IMR-90 (cell line): ENCODE measurements at regions not wholly inside any gene's neighbourhood (a gene's known extent, or its start where the extent isn't known, plus 50 kb on each side); places are given as distances from the start of the nearest gene placed in this dataset.

ENCODE experiments used
- ATAC-seq: fragments of 200-7000 bp; cut with Tn5 transposase; 2 replicates; pipeline ENCODE4 v1.9.1; 2020; ENCODE audit warnings: low read depth, mild to moderate bottlenecking, moderate library complexity
- BruUV-seq: library from RNA; stranded (reverse); fragments of 400-500 nt; replicated peaks from 2 replicates; lab custom pipeline; 2021; lab: Mats Ljungman, UMichigan
- CTCF ChIA-PET: fragments of 300-600 bp; formaldehyde crosslinking; extraction: SDS; loops from one replicate; lab custom pipeline; 2021; ENCODE audit warnings: antibody characterized with exemption; lab: Yijun Ruan, JAX
- POLR2A ChIA-PET: fragments of 300-600 bp; sonication (Branson Sonifier 250); formaldehyde crosslinking; loops from one replicate; lab custom pipeline; 2022; ENCODE audit warnings: antibody characterized with exemption; ENCODE audit not compliant: unreplicated experiment; lab: Charles Lee
- DNase-seq: peaks from one replicate; pipeline ENCODE4 v3.0.0; 2013
- H2AFZ ChIP-seq: replicated peaks from 2 replicates; pipeline ENCODE3; 2013; ENCODE audit warnings: low read length, mild to moderate bottlenecking; ENCODE audit not compliant: poor library complexity
- H2AK5ac ChIP-seq: 2 replicates; pipeline ENCODE4 v1.6.1; 2013; ENCODE audit warnings: low read depth, low read length, inconsistent platforms
- H2AK9ac ChIP-seq: replicated peaks from 2 replicates; pipeline ENCODE3; 2013; ENCODE audit warnings: mild to moderate bottlenecking, low read depth, low read length, moderate library complexity; ENCODE audit not compliant: poor library complexity
- H2BK120ac ChIP-seq: 2 replicates; pipeline ENCODE4 v1.6.1; 2013; ENCODE audit warnings: low read depth, low read length, inconsistent platforms
- H2BK15ac ChIP-seq: 3 replicates; pipeline ENCODE4 v1.6.1; 2013; ENCODE audit warnings: low read depth, low read length, inconsistent platforms
- H2BK20ac ChIP-seq: 2 replicates; pipeline ENCODE4 v1.6.1; 2013; ENCODE audit warnings: low read depth, mild to moderate bottlenecking, inconsistent platforms, low read length, moderate library complexity
- H2BK5ac ChIP-seq: 2 replicates; pipeline ENCODE4 v1.6.1; 2013; ENCODE audit warnings: mild to moderate bottlenecking, low read depth, low read length, inconsistent platforms; ENCODE audit not compliant: poor library complexity, severe bottlenecking
- H3K14ac ChIP-seq: replicated peaks from 2 replicates; pipeline ENCODE4 v1.6.1; 2013; ENCODE audit warnings: low read depth, low read length, inconsistent platforms
- H3K18ac ChIP-seq: 2 replicates; pipeline ENCODE4 v1.6.1; 2013; ENCODE audit warnings: low read depth, low read length, control low read depth
- H3K23ac ChIP-seq: 2 replicates; pipeline ENCODE4 v1.6.1; 2013; ENCODE audit warnings: low read depth, low read length, inconsistent platforms
- H3K27ac ChIP-seq: 2 replicates; pipeline ENCODE4 v1.5.1; 2013; ENCODE audit warnings: mild to moderate bottlenecking, control low read depth, low read length; ENCODE audit not compliant: insufficient read depth
- H3K27me3 ChIP-seq: 2 replicates; pipeline ENCODE4 v1.6.1; 2013; ENCODE audit warnings: low read length; ENCODE audit not compliant: control insufficient read depth, insufficient read depth
- H3K36me3 ChIP-seq: 2 replicates; pipeline ENCODE4 v1.6.1; 2013; ENCODE audit warnings: low read length, mixed read lengths; ENCODE audit not compliant: control insufficient read depth, insufficient read depth
- H3K4ac ChIP-seq: 2 replicates; pipeline ENCODE4 v1.6.1; 2013; ENCODE audit warnings: low read depth, low read length, inconsistent platforms
- H3K4me1 ChIP-seq: 2 replicates; pipeline ENCODE4 v1.6.1; 2013; ENCODE audit warnings: low read length, mixed read lengths; ENCODE audit not compliant: control insufficient read depth, insufficient read depth
- H3K4me2 ChIP-seq: 2 replicates; pipeline ENCODE4 v1.6.1; 2013; ENCODE audit warnings: low read depth, mild to moderate bottlenecking, control low read depth, low read length, moderate library complexity
- H3K4me3 ChIP-seq: 2 replicates; pipeline ENCODE4 v1.5.1; 2013; ENCODE audit warnings: low read depth, mild to moderate bottlenecking, control low read depth, low read length, moderate library complexity; ENCODE audit not compliant: insufficient read depth
- H3K56ac ChIP-seq: 2 replicates; pipeline ENCODE4 v1.6.1; 2013; ENCODE audit warnings: low read length, inconsistent platforms; ENCODE audit not compliant: insufficient read depth; ENCODE audit errors: extremely low read depth
- H3K79me1 ChIP-seq, 2 experiments: 2 replicates each; pipeline ENCODE4 v1.6.1; 2013; ENCODE audit warnings: low read length in 2 of 2, inconsistent platforms in 1 of 2, low read depth in 1 of 2
- H3K9ac ChIP-seq: 2 replicates; pipeline ENCODE4 v1.6.1; 2013; ENCODE audit warnings: low read depth, low read length, control low read depth
- H3K9me1 ChIP-seq: 2 replicates; pipeline ENCODE4 v1.6.1; 2013; ENCODE audit warnings: low read length, inconsistent platforms; ENCODE audit not compliant: insufficient read depth
- H3K9me3 ChIP-seq: 2 replicates; pipeline ENCODE4 v1.6.1; 2013; ENCODE audit warnings: low read length; ENCODE audit not compliant: control insufficient read depth, insufficient read depth
- H4K20me1 ChIP-seq: 2 replicates; pipeline ENCODE4 v1.6.1; 2013; ENCODE audit warnings: low read length, inconsistent platforms; ENCODE audit not compliant: insufficient read depth
- H4K5ac ChIP-seq: 2 replicates; pipeline ENCODE4 v1.6.1; 2013; ENCODE audit warnings: mild to moderate bottlenecking, low read depth, low read length, control low read depth
- H4K8ac ChIP-seq, 2 experiments: 2 replicates each; pipeline ENCODE4 v1.6.1; 2013; ENCODE audit warnings: low read depth in 2 of 2, low read length in 2 of 2, control low read depth in 1 of 2, inconsistent platforms in 1 of 2
- H4K91ac ChIP-seq: 2 replicates; pipeline ENCODE4 v1.6.1; 2013; ENCODE audit warnings: low read depth, low read length, inconsistent platforms; ENCODE audit not compliant: insufficient read depth
- CHD1 ChIP-seq: IDR thresholded peaks from 2 replicates; pipeline ENCODE4 v1.6.1; 2012; ENCODE audit warnings: low read depth, low read length, improper control_type of control experiment
- FOS ChIP-seq: fragments of 150-350 bp; IDR thresholded peaks from 2 replicates; pipeline ENCODE4 v1.6.1; 2016; ENCODE audit warnings: low read depth, low read length
- POLR2A ChIP-seq: IDR thresholded peaks from 2 replicates; pipeline ENCODE4 v1.6.1; 2012; ENCODE audit warnings: mild to moderate bottlenecking, low read depth, low read length
- RCOR1 ChIP-seq: IDR thresholded peaks from 2 replicates; pipeline ENCODE4 v1.6.1; 2012; ENCODE audit warnings: mild to moderate bottlenecking, low read length, improper control_type of control experiment; ENCODE audit not compliant: insufficient replicate concordance
- RFX5 ChIP-seq: IDR thresholded peaks from 2 replicates; pipeline ENCODE4 v1.8.0; 2012; ENCODE audit warnings: low read depth, mild to moderate bottlenecking, low read length, moderate library complexity
- SMC3 ChIP-seq: fragments of 150-350 bp; IDR thresholded peaks from 2 replicates; pipeline ENCODE4 v1.6.1; 2016; ENCODE audit warnings: low read depth, mild to moderate bottlenecking, antibody characterized with exemption, low read length, moderate library complexity
- WGBS, 2 experiments: methylation state at CpG; one replicate each; pipeline versions ENCODE4 v1.1.5 to v1.1.7; 2013; ENCODE audit warnings: missing lambda C conversion rate in 2 of 2; ENCODE audit not compliant: insufficient read length in 1 of 2; ENCODE audit errors: extremely low coverage in 2 of 2; 5-methylcytosine and 5-hydroxymethylcytosine counted together
- dilution Hi-C: fragments of 300-500 bp; cut with HindIII; formaldehyde crosslinking; loops from one replicate; pipeline ENCODE4 v1.14.3; 2018; ENCODE audit warnings: low sequenced_read_pairs; ENCODE audit not compliant: unreplicated experiment
- in situ Hi-C: fragments of 300-500 bp; cut with MboI; formaldehyde crosslinking; loops from 3 replicates; pipeline ENCODE4 v1.14.3; 2019; ENCODE audit warnings: low sequenced_read_pairs, inconsistent platforms, mixed read lengths
- intact Hi-C: fragments of 100-400 bp; cut with micrococcal nuclease; formaldehyde crosslinking; loops from 2 replicates; pipeline ENCODE4 v1.10.0; 2022
- TF ChIP-seq, protein P1 (sequence below): conservative IDR thresholded peaks from 2 replicates; pipeline ENCODE4 v1.5.1; 2012; ENCODE audit warnings: mild to moderate bottlenecking, low read depth, low read length, improper control_type of control experiment

DNA sequence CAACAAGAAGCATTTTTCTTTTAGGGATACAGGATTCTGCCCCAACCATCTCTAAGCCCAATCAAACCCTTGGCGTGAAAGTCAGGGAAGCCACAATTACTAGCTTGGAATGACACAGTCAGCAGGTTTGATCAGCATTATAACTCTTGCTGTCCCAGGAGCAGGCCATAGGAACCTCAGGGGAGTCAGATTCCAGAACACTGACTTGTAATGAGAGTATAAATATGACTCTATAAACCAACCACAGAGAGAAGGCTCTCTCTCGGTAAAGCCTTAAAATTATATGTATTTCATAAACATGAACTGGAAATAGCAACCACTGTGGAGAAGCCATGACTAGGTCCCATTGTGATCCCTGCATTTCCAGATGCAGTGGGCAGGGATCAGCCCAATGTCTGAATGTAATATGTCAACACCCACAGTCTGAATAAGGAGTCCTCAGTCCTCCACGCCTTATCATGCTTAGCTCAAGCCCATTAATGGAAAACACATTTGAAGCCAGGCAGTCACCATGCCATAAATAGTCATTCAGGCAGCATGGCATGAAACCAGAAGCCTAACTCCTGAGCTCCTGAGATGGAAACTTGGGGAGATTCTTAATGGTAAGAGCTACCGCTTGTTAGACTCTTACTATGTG is 99.1 kb upstream of the MTNR1B start:
- H2AK9ac ChIP-seq: no peak overlapping the region
- TF ChIP-seq SMC3 (no peak), POLR2A (no peak), CHD1 (no peak), FOS (no peak), RFX5 (no peak), RCOR1 (no peak)
- TF ChIP-seq, protein P1, sequence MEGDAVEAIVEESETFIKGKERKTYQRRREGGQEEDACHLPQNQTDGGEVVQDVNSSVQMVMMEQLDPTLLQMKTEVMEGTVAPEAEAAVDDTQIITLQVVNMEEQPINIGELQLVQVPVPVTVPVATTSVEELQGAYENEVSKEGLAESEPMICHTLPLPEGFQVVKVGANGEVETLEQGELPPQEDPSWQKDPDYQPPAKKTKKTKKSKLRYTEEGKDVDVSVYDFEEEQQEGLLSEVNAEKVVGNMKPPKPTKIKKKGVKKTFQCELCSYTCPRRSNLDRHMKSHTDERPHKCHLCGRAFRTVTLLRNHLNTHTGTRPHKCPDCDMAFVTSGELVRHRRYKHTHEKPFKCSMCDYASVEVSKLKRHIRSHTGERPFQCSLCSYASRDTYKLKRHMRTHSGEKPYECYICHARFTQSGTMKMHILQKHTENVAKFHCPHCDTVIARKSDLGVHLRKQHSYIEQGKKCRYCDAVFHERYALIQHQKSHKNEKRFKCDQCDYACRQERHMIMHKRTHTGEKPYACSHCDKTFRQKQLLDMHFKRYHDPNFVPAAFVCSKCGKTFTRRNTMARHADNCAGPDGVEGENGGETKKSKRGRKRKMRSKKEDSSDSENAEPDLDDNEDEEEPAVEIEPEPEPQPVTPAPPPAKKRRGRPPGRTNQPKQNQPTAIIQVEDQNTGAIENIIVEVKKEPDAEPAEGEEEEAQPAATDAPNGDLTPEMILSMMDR: no peak
- no peak overlapping the region for H3K4ac ChIP-seq
- H3K27me3 ChIP-seq: no peaks in the 10 kb centered on the region
- no peak overlapping the region for H2BK5ac ChIP-seq
- ChIA-PET CTCF (no interaction called here), POLR2A (no interaction called here)
- intact Hi-C loops (no loop called here), dilution Hi-C loops (no loop called here), in situ Hi-C loops (no loop called here)
- no peak overlapping the region for H3K4me2 ChIP-seq
- H3K23ac ChIP-seq: no peak overlapping the region
- no peak overlapping the region for H4K8ac ChIP-seq
- no peaks in the 10 kb centered on the region for H3K79me1 ChIP-seq
- no CpG with 5 or more reads among the region's 4 CpGs for WGBS, 2 experiments
- no peak overlapping the region for H3K4me3 ChIP-seq
- no peak overlapping the region for H2BK20ac ChIP-seq
- no peaks in the 10 kb centered on the region for H3K36me3 ChIP-seq
- H3K14ac ChIP-seq: no peak overlapping the region
- H2AFZ ChIP-seq: no peak overlapping the region
- no peak overlapping the region for H4K91ac ChIP-seq
- DNase-seq: peak; percentile 30
- H3K4me1 ChIP-seq: peaks cover 2% of the 10 kb centered on the region; the same call in 1 of the 2 replicates
- no peak overlapping the region for H2AK5ac ChIP-seq
- H3K56ac ChIP-seq: no peak overlapping the region
- no peaks in the 10 kb centered on the region for H4K20me1 ChIP-seq
- no peak overlapping the region for H2BK15ac ChIP-seq
- H2BK120ac ChIP-seq: no peak overlapping the region
- no peak overlapping the region for H4K5ac ChIP-seq
- no peak overlapping the region for H3K27ac ChIP-seq
- no peak overlapping the region for H3K9ac ChIP-seq
- no TSS peak for BruUV-seq
- H3K18ac ChIP-seq: no peak overlapping the region
- H3K9me3 ChIP-seq: no peaks in the 10 kb centered on the region
- ATAC-seq: peak; percentile 75
- no peaks in the 10 kb centered on the region for H3K9me1 ChIP-seq
